RKO (cell line): ENCODE measurements at regions not wholly inside any gene's neighbourhood (a gene's known extent, or its start where the extent isn't known, plus 50 kb on each side); places are given as distances from the start of the nearest gene placed in this dataset.
"Not testable (repeated sequence)": the region's sequence is repeated elsewhere in the genome, so short reads cannot be mapped to it uniquely, and the experiment has no call there.

ENCODE experiments used
- DNase-seq: peaks from one replicate; pipeline ENCODE4 v3.0.0-alpha.2; 2016; ENCODE audit warnings: low spot score

- DNase-seq: no peak
Measured at GRCh38 chr13:65155861-65156260, 2074.3 kb downstream of the PCDH9 start.

GRCh38 chr13:65154661-65155447 is 2075.3 kb downstream of the PCDH9 start:
- DNase-seq: no peak

- DNase-seq: no peak
Measured at GRCh38 chr13:65149687-65150086, 2080.4 kb downstream of the PCDH9 start.

GRCh38 chr13:65143920-65144319 is 2086.2 kb downstream of the PCDH9 start:
- no peak for DNase-seq

GRCh38 chr13:65133094-65133493 is 2097.0 kb downstream of the PCDH9 start:
- no peak for DNase-seq

- DNase-seq: no peak
Measured at GRCh38 chr13:65125236-65125635, 2104.9 kb downstream of the PCDH9 start.

GRCh38 chr13:65112531-65112941 is 2117.6 kb downstream of the PCDH9 start:
- peak; percentile 54 for DNase-seq

GRCh38 chr13:65112123-65112522 is 2118.0 kb downstream of the PCDH9 start:
- peak; percentile 5 for DNase-seq

GRCh38 chr13:65111223-65111622 is 2118.9 kb downstream of the PCDH9 start:
- DNase-seq: no peak

GRCh38 chr13:65104436-65104835 is 2125.7 kb downstream of the PCDH9 start:
- not testable (repeated sequence) for DNase-seq

- DNase-seq: no peak
Measured at GRCh38 chr13:65103351-65103750, 2126.8 kb downstream of the PCDH9 start.

GRCh38 chr13:65095161-65096082 is 2134.7 kb downstream of the PCDH9 start:
- DNase-seq: no peak

- DNase-seq: no peak
Measured at GRCh38 chr13:65093357-65093756, 2136.8 kb downstream of the PCDH9 start.

- DNase-seq: no peak
Measured at GRCh38 chr13:65091031-65091430, 2139.1 kb downstream of the PCDH9 start.

- DNase-seq: no peak
Measured at GRCh38 chr13:65090186-65090585, 2139.9 kb downstream of the PCDH9 start.

- no peak for DNase-seq
Measured at GRCh38 chr13:65088906-65089305, 2141.2 kb downstream of the PCDH9 start.

GRCh38 chr13:65085977-65086376 is 2144.2 kb downstream of the PCDH9 start:
- DNase-seq: no peak

GRCh38 chr13:65074248-65074647 is 2155.9 kb downstream of the PCDH9 start:
- DNase-seq: no peak

- no peak for DNase-seq
Measured at GRCh38 chr13:65064967-65065366, 2165.2 kb downstream of the PCDH9 start.

- DNase-seq: no peak
Measured at GRCh38 chr13:65063753-65064152, 2166.4 kb downstream of the PCDH9 start.

- no peak for DNase-seq
Measured at GRCh38 chr13:65057986-65058385, 2172.2 kb downstream of the PCDH9 start.

- DNase-seq: no peak
Measured at GRCh38 chr13:65054277-65054676, 2175.9 kb downstream of the PCDH9 start.

GRCh38 chr13:65036999-65037398 is 2193.1 kb downstream of the PCDH9 start:
- DNase-seq: no peak
